GM21390 (cell line): ENCODE measurements at regions not wholly inside any gene's neighbourhood (a gene's known extent, or its start where the extent isn't known, plus 50 kb on each side); places are given as distances from the start of the nearest gene placed in this dataset.
A peak's percentile ranks its signal among the peaks of the same experiment; 100 is the strongest.

Experiments
- ATAC-seq: cut with Tn5 transposase; IDR thresholded peaks from one replicate; pipeline ENCODE4 v1.9.1; 2021; ENCODE audit not compliant: unreplicated experiment

DNA sequence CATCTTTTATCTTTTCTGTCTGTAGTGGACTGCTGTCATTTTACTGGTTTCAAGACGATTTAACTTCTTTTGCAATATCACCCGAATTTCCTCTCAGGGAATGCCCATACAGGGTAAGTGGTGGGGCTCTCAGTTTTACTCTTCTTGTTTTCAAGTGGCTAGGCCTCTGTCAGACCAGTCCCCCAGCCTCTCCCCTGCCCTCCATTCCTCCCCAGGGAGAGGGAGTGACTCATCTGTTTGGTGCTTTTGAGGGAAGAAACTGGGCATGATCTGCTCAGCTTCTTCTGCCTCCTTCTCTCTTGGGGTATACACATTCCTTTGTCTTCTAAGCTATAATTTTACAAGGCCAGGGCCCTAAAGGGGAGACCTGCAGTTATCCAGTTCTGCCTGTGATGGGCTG, 332.0 kb downstream of the CBLN1 start:
- ATAC-seq = no peak

GRCh38 chr16:48948911-48949310, 332.7 kb downstream of the CBLN1 start:
- ATAC-seq = no peak

DNA sequence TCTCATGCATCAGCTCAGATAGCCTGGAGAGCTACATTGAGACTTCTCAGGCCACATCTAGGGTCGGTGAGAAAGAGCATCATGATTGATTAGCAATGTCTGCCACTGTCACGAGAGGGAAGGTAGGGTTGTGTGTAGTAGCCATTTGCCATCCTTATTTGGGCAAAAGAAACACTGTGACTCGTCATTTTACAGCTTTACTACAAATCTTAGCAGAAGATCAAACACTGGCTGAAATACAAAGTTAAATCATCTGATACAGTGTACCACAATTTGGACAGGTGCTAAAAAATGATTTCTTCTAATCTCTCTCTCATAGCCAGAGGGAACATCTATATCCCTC, 334.3 kb downstream of the CBLN1 start:
- no peak for ATAC-seq

DNA sequence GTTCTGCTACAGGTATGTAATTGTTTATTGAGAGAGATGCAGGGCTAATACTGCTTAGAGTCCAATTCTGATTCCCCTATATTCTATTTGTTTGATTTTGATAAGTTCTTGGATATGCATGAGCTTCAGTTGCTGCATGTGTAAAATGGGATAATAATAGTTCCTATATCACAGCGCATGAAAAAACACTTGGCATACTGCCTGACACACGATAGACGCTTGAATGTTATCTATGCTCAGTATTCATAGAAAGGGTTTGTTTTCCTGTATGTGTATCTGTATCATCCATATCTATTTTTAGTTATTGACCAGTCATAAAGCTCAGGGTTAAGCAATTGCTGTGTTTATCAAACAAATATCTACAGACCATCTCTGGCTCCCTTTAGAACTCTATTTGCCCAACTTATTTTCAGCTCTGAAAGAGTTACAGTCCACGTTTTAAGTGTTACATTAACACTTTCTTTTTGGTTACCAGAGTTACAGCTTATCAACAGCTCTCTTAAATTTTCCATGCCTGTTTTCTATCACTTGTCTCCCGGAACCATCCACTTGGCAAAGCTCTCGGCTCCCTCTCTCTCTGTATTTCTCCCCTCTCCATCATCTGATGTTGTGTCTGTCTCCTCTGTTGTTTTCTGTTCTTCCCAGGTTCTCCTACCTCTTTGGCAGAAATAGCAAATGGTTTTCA, 334.8 kb downstream of the CBLN1 start:
- no peak for ATAC-seq

DNA sequence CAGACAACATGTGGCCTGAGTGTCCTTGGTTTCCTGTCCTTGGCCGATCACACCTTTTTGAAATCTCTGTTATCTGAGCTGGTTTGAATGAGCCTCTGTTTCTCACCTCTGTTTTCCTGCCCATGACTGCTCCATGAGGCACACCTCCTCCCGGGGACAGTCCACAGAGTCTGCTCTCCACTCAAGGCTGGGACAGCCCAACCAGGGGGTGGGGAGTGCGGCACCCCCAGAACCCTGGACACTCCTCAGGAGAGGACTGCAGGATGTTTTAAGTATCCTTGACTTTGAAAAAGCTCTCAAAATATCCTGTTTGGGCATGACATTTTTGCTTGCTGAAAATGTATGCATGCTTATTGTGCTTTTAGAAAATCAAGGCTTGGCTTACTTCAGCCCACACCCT, 333.0 kb upstream of the N4BP1 start:
- ATAC-seq = no peak

DNA sequence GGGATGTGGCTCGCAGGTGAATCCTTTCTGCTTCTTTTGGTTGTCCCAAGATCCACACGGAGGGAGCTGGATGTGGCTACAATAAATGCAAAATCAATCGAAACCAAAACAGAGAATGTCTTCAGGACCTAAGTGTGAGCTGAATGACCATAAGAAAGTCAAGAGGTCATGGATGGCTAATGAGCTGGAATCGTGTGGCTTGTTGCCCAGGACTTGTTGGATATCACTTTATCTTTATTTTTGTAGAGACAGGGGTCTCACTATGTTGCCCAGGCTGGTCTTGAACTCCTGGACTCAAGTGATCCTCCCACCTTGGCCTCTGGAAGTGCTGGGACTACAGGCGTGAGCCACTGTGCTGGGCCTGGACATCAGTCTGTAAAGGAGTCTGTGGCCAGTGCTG, 326.8 kb upstream of the N4BP1 start:
- ATAC-seq = no peak

DNA sequence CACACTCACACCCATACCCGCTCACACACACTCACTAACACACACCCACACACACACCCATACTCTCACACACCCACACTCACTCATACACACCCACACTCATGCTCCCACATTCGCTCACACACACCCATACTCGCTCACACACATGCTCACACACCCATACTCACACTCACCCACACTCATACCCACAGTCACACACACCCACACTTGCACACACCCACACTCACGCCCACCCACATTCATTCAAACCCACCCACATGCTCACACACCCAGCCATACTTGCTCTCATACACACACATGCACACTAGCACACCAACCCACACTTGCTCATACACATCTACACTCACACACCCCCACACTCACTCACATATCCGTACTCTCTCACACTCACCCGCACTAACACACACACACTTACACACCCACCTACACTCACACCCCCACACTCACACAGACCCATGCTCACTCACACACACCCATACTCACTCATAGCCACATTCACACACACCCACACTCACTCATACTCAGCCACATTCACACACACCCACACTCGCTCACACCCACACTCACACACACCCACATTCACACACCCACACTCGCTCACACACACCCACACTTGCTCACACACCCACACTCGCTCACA, 322.4 kb upstream of the N4BP1 start:
- no peak for ATAC-seq

- no peak for ATAC-seq
These were observed 321.1 kb upstream of the N4BP1 start for GRCh38 chr16:48930951-48931553.

GRCh38 chr16:48919791-48920190, 309.8 kb upstream of the N4BP1 start:
- no peak for ATAC-seq

- no peak for ATAC-seq
These were observed 308.7 kb upstream of the N4BP1 start for GRCh38 chr16:48918520-48919258.

DNA sequence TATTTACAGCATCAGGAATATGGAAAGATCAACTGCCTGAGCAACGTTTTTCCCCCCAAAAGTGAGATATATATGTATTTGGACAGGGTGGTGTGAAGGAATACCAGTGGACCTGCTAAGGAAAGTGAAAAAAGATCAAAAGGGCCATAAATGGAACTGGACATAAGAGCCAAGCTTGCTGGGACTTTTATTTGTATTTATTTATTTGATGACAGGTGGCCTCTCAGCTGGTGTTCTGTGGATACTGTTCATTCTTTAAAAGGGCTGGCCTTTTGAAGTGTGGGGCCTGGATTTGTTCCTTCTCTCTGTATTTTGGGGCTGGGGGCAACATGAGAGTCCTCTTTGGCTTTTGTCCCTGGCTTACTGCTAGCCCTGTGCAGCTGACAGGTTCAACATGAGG, 306.6 kb upstream of the N4BP1 start:
- no peak for ATAC-seq

- no peak for ATAC-seq
These were observed 304.1 kb upstream of the N4BP1 start for GRCh38 chr16:48914070-48914469.

DNA sequence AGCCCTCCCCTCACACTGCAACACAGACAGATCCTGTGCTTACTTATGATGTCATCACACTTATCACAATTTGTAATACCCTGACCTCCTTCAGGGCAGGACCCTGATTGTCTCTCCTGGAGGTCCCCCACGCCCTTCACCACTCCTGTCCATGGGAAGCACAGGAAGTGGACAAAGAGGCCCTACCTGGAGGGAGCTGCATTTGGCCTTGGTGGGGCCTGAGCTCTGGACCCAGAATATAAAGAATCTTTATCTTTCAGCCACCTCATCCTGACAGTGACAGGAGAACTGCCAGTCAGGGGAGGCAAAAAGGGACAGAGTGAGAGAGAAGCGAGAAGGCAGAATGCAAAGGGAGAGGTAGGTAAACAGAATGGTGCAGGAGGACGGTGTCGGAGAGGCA, 303.4 kb upstream of the N4BP1 start:
- no peak for ATAC-seq

- ATAC-seq = no peak
These were observed 302.4 kb upstream of the N4BP1 start for GRCh38 chr16:48912360-48912759.

DNA sequence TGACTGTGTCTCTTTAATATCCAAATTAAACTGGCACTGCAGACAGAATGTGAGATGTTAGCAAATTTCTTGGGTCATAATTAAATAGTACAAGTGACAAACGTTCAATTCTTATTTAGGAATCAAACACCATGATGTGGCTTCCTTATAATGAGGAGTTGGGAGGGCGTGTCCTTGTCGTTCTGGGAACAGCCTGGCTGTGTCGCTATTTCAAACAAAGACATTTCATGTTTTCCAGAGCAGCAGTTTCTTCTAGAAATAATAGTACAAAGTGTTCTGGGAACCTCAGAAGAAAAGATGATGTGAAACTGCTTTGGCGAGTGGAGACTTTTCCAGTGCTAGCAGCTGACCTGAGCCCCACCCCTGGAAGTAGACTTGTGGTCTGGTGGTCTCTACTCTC, 301.7 kb upstream of the N4BP1 start:
- ATAC-seq = no peak

DNA sequence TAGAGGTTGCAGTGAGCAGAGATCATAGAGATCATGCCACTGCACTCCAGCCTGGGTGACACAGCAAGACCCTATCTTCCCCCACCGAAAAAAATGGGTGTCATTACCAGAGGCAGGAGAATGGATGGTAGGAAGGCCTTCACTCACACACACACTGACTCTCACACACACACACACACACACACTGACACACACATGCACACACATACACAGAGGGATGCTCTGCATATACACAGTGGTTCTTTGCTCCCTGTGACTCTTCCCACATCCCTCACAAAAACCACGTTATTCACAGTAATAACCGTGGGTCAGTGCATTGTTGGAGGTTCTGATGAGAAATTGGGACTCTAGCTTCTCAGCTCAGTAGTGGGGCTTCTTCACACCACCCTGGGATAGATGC, 300.2 kb upstream of the N4BP1 start:
- ATAC-seq = no peak

- no peak for ATAC-seq
These were observed 299.3 kb upstream of the N4BP1 start for GRCh38 chr16:48909231-48909630.

GRCh38 chr16:48907906-48908634, 298.1 kb upstream of the N4BP1 start:
- ATAC-seq = peak; percentile 53

GRCh38 chr16:48905632-48906505, 295.9 kb upstream of the N4BP1 start:
- no peak for ATAC-seq

- no peak for ATAC-seq
These were observed 294.4 kb upstream of the N4BP1 start for GRCh38 chr16:48904333-48904732.
